CD4-positive, alpha-beta T cell treated with Interleukin-17A for 4 hours (primary cell): ENCODE measurements at regions not wholly inside any gene's neighbourhood (a gene's known extent, or its start where the extent isn't known, plus 50 kb on each side); places are given as distances from the start of the nearest gene placed in this dataset.

Experiments used
- DNase-seq: peaks from one replicate; pipeline ENCODE4 v3.0.0-alpha.2; 2020; ENCODE audit warnings: mixed read lengths

DNA sequence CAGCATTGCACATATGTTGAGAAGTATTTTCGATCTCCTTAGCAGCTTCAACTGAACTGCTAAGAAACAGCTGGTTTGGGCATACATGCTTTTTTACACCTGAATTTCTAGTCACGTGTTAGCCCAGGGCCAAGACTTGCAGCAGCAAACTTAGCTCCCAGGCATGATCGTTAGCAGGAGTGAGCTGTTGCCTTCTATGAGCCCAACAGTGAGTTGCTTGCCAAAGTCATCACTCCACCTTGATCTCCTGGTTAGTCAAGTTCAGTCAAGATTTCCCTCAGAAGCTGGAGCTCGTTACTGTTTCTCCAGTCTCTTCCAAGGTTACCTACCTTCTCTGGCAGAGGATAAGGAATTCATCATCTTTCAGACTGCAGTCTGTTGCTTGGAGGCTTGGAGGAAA is 100.4 kb upstream of the SEMA6D start:
- no peak for DNase-seq

DNA sequence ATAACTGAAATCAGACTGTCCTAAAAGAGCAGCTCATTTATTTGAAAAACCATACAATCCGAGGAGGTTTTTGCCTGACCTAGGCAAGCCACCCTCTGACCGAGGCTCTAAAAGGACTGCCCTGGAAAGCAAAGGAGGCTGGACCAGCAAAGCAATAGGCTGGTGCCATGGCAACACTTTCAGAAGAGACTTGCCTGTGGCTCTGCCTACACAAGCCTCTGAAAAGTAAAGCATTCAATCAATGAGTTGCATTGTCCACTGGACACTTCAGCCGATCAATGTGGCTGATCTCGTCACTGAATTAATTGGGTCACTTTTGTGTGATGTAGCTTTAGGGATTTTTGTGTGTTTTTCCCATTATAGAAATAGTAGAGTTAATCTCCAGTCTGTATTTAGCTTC is 99.1 kb upstream of the SEMA6D start:
- DNase-seq = no peak

DNA sequence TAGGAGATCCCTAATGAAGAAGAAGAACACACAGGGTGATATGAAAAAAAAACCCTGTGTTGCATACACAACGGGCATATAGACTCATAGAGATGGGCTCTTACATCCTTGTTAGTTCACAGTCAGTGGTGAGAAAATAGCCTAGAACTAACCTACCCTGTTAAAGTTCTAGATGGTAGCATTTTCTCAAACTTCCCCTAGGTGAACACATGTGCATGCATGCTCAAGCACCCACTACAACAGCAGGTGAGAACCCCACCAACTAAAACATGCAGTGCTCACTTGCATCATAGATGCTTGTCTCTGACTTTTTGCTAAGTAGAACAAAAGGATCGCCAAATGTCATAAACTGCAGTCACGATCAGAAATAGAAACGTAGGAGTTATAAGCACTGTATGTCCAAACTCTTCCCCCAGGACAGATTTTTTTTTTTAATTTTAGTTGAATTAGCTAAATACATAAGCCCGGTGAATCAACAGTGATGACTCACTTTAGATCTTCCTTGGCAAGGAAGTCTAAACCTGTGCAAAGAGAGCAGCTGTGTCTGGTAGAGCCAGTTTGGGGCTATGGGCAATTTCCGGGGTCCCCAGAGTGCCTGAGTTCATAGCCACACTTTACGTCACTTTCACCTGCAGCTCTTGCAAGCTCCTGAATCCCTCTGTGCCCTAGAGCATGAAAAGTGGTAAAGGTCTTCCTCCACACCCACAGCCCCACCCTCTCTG is 96.2 kb upstream of the SEMA6D start:
- DNase-seq = no peak

DNA sequence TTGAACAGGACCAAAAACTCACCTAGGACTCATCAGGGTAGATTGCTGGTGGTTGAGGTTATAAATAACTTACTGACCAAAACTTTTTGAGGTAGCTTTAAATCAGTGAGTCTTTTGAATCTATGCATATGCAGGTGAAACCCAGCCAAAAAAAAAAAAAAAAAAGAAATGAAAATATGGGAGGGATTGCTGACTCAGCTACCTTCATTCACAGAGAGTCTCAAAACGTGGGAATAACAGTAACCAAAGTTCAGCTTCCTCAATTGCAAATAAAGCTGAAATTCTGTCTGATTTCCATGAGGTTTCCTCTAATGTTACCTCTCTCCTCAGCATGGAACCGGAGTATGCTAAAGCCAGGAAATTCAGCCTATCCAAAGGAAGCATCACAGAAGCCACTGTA is 95.2 kb upstream of the SEMA6D start:
- no peak for DNase-seq

DNA sequence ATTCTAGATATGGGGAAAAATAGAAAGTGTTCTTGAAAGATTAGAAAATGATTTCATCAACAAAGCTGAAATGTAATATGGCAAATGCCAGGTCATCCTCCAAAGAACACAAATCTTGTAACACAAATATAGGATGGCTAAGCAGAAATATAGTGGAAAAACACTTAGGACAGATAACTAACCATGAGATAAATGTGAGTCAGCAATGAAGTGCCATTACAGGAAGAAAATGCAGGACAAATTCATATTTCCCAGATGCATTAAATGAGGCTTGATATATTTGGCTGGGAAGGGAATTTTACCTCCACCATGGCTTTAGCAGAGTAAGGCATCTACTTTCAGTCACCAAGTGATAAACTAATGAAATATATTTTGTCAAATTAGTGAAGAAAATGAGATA is 92.8 kb upstream of the SEMA6D start:
- no peak for DNase-seq

DNA sequence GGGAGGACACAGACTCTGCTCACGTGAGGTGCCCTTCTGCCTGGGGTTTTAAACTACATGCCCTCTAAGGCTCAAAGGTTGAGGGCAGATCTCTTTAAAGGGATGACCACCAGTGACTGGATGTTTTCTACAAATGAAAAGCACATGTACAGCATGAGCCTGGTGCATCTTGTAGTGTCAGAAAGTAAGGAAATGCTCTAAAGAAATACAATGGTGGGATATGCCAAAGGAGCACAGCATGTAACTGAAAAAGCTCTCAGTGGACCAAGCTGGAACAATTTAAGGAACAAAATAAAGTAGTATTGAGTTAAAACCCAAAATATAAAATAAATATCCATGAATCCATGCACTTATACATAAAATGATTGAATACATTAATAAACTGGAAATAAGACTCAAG is 78.3 kb upstream of the SEMA6D start:
- no peak for DNase-seq

DNA sequence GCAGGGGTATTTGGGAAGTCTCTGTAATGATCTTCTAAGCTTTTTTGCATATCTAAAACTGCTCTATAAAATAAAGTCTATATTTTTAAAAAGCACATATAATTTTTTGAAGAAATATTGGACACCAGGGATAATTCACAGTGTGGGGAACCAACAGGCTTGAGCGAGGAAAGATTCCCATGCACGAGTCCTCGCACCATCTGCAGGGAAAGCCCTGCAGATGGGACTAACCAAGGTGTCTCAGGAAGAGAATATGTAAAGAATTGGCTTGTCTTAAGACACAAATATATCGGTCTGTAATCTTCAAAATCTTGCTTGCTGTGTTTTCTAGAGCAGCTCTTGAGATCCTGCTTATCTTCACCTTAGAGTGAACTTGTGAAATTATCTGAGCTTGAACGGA is 77.2 kb upstream of the SEMA6D start:
- no peak for DNase-seq

DNA sequence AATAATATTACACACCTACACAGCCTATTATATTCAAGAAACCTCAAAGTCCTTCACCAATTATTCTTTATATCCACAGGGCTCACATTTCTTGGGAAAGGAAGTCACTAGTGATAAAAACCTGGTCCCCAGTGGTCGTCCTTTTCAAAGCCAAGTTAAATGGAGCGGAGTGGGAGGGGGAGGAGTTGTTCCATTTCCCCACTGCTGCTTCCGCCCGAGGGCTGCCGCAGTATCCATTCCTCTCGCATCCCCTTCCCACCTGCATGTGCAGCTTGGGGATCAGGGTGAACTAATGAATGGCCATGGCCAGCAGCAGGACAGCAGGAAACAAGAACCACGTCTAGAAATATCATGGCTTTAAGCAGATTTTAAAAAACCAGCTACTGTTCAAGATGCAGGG is 76.4 kb upstream of the SEMA6D start:
- no peak for DNase-seq

DNA sequence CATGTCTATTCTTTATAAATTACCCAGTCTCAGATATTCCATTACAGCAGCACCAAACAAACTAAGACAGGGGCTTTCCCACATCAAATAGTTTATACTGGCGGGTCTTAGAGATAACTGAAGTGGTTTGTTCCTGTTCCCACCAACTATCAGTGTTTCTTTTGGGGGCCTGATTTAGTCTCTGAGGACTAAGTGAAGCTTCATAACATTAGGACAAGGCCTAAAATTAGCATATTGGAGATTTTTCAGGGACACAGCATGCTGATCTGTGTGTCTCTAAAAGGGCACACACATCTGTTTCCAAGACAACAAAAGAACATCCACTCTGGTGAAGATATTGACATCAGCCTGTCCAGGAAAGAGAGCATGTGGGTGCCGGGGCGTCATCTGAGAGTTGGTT is 72.6 kb upstream of the SEMA6D start:
- no peak for DNase-seq

DNA sequence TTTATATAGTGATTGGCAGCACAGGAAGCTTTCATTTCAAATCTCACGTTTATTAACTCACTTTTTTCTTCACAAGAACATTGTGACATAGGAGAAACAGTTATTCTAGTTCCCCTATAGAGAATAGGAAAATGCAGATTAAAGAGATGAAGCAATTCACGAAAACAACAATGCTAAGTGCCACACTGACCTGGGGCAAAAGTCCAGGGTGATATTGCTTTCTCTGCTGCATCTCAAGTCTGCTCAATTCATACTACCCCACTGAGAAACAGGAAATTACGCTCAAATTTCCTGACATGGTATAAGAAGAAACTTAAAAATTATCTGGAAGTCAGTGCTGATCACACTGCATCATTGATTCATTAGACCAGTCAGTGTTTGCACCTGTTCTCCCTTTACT is 66.7 kb upstream of the SEMA6D start:
- DNase-seq = no peak

DNA sequence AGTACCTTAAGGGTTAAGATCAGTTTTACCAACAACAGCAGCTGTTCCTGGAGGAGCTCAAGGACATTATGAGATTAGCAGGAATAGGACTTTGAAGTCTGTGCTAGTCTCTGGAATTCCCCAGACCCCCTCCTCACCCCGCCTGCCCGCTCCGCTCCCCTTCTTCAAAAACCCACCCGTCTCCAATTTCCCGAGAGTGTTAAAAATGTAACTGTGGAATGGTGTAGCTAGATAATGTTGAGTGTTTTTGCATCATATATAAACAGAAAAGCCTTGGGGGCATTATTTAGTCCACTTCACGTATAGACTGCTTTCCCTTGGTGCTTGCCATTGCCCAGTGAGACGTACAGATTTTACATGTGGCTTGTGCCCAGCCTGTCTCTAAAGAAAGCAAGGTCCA is 65.0 kb upstream of the SEMA6D start:
- DNase-seq = no peak

DNA sequence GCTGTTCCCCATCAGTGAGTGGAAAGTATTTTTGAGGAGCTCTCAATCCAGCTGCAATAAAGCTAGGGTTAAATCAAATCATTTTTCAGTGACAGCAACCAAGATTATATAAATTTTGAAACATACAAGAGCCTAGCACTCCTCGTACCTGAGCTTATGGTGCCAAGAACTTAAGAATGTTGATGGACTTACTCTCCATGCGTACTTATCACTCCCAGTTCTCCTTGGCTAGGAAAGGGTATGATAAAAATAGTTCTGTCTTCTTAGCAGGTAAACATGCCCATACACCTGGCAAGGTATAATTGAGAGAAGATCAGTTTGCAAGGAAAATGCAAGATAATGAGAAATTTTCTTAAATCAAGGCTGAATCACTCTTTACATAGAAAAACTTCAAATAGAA is 64.5 kb upstream of the SEMA6D start:
- no peak for DNase-seq

DNA sequence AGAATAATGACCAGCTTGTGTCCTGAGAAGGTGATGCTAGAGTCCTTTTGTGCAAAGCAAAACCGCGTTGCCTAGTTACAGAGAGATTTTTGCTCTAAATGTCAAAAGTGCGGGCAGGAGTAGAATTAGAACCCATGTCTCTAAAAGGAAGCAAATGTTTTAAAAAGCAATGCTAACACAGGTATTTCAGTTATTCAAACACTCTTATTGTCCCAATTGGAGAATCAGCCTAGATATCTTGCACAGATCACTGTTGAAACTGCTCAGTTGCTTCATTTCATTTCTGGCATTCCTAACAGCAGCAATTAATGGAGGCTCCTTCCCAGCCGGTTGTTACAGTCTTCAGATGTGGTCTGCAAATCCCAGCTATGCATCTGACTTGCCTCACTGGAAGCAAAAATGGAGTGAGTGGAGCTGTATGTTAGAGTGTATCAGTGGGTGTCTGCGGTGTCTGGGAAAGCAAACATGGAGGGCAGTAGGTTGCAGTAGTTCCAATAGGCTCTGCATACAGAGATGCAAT is 55.6 kb upstream of the SEMA6D start:
- DNase-seq = no peak

DNA sequence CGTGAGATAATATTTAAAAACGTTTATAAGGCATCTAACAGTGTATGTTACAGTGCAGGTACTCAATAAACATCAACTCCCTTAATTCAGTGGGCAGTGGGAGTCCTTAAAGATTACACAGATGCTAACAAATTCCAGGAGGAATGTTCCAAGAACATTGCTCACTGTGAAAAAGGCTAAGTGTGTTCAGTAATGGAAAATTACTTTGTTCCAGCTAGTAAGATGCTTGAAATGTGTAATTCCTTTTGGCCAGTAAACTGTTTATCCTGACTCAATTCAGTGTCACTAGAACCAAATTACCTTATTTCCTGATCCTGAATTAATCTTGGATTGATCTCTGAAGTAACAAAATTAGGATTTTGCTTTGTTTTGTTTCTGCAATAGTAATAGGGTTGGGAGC is 54.2 kb upstream of the SEMA6D start:
- DNase-seq = no peak
